CD1c-positive myeloid dendritic cell (primary cell): ENCODE measurements at regions not wholly inside any gene's neighbourhood (a gene's known extent, or its start where the extent isn't known, plus 50 kb on each side); places are given as distances from the start of the nearest gene placed in this dataset.
"Not testable (repeated sequence)": the region's sequence is repeated elsewhere in the genome, so short reads cannot be mapped to it uniquely, and the experiment has no call there.

Source experiments
- DNase-seq: peaks from one replicate; pipeline ENCODE4 v3.0.0-alpha.2; 2016; ENCODE audit errors: extremely low spot score

GRCh38 chr2:109669731-109670130 lies 55.6 kb downstream of the SOWAHC start:
- no peak for DNase-seq

GRCh38 chr2:109670556-109671411 lies 56.6 kb downstream of the SOWAHC start:
- no peak for DNase-seq

DNA sequence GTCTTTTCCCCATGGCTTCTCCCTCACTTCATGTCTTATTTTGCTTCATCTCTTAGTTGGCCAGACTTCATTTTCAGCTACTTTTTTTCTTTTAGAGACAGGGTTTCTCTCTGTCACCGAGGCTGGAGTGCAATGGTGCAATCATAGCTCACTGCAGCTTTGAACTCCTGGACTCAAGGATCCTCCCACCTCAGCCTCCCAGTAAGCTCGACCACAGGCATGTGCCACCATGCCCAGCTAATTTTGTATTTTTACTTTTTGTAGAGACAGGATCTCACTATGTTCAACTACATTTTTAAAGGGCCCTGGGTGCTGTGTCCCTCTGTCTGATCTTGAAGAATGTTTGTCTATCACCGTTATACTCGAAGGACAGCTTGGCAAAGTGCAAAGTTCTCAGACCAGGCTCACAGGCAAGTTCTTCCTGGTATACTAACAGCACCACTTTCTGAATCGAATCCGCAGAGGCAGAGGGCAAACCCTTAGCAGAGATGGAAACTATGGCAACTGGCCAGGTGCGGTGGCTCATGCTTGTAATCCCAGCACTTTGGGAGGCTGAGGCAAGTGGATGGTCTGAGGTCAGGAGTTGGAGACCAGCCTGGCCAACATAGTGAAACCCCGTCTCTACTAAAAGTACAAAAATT lies 60.9 kb downstream of the SOWAHC start:
- DNase-seq: no peak

GRCh38 chr2:109675666-109676345 lies 61.6 kb downstream of the SOWAHC start:
- no peak for DNase-seq

- no peak for DNase-seq
Measured at GRCh38 chr2:109676346-109676902, 62.3 kb downstream of the SOWAHC start.

DNA sequence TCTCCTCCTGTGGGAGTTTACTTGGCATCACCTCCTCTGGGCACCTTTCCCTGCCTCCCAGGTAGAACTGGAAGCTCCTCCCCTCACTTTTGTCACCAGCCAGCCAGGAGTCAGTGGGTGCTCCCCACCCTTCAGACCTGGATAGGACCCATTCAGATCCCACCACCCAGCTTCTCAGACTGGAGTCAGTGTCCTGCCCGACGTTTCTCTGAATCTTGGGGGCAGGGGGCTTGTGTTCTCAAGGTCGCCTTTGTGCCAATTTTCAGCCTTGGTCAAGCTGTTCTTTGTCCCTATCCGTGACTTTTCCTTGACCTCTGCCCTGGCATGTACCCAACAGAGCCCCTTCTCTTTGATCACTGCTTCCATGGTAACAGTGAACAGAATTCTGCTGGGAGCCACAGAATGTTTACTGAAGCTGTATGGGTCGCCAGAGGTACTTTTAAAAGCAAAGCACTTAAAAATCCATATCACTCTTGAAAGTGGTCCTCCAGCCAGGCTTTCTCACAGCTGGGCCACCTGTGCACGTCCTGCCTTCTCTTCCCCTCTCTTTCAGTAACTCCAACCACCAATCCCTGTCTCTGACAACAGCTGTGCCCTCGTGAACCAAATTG lies 63.1 kb downstream of the SOWAHC start:
- not testable (repeated sequence) for DNase-seq

- no peak for DNase-seq
Measured at GRCh38 chr2:109677835-109678580, 63.8 kb downstream of the SOWAHC start.

- not testable (repeated sequence) for DNase-seq
Measured at GRCh38 chr2:109678724-109679201, 64.6 kb downstream of the SOWAHC start.

DNA sequence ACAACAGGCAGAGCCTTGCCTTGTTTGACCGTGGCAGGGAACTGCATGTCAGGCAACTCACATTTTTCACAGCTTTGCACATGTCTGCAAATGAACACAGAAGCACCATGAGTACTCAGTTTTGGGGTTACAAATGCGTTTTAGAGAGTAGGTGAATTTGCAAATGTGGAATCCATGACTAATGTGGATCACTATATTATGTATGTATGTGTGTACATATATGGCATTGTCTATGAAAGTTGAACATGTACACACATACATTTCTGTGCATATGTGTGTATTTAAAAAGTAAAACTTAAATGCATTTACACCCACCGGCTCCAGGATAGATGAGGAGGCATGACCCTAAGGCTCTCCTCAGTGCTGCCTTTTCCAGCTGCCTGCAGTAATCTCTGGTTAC lies 65.1 kb downstream of the SOWAHC start:
- DNase-seq: no peak

GRCh38 chr2:109679626-109680025 lies 65.5 kb downstream of the SOWAHC start:
- no peak for DNase-seq

- DNase-seq: no peak
Measured at GRCh38 chr2:109680523-109681297, 66.5 kb downstream of the SOWAHC start.

DNA sequence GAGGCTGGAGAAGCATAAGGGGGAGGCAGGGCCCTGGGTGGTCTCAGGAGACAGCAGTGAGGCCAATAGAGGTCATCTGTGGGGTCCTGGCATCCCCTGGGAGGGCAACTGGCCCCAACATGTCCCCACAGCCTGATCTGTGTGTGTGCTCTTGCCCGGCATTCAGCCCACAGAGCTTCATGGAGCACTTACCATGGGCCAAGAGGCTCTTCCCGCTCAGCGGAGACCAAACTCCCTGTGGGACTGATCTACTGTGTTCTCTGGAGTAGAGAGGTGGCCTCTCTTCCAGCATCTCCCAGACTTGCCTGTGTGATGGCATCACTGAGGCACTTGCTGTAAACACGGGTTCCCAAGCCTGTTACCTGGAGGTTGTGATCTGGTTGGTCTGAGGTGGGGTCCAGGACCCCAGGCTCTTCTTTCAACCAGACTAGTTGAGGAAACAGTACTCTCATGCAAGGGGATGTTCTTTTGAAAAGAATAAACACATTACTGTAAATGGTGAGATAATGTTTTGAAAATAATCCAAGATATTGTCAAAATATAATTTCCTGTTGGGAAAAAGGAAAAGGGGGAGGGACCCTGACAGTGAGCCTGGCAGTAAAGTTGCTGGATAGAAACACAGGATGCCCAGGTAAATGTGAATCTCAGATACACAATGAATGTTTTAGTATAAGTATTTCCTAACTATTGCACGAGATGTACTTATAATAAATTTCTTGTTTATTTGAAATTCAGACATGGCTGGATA lies 67.6 kb downstream of the SOWAHC start:
- DNase-seq: no peak

- no peak for DNase-seq
Measured at GRCh38 chr2:109683452-109683851, 69.3 kb downstream of the SOWAHC start.

DNA sequence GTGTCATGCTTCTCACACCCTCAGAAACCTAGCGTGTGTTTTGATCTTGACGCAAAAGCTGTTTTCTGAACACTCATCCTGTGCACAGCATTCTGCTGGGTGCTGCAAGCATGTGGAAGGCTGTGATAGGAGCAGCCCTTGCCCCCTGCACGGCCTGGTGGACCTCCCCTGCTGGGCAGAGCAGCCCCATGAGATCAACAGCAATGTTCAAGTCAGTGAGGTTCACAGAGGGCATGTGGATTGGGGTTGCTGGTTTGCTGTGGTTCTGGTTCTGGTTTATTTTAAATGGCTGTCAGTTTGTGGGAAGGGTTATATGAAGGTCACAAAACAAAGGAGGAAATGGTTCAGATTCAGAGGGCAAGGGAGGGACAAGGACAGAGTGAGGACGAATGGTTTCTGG lies 71.3 kb downstream of the SOWAHC start:
- DNase-seq: no peak

- DNase-seq: no peak
Measured at GRCh38 chr2:109686921-109687320, 72.8 kb downstream of the SOWAHC start.

- DNase-seq: no peak
Measured at GRCh38 chr2:109689182-109689930, 75.2 kb downstream of the SOWAHC start.

GRCh38 chr2:109689973-109690372 lies 75.8 kb downstream of the SOWAHC start:
- no peak for DNase-seq

GRCh38 chr2:109690457-109690821 lies 76.3 kb downstream of the SOWAHC start:
- DNase-seq: no peak
